GM12878 (cell line): ENCODE measurements at regions not wholly inside any gene's neighbourhood (a gene's known extent, or its start where the extent isn't known, plus 50 kb on each side); places are given as distances from the start of the nearest gene placed in this dataset.

Experiments
- ATAC-seq: fragments of 200-7000 bp; cut with Tn5 transposase; 3 replicates; pipeline ENCODE4 v1.9.1; 2020; ENCODE audit warnings: mild to moderate bottlenecking, moderate library complexity
- BruUV-seq: library from RNA; stranded (reverse); fragments of 400-500 nt; replicated peaks from 2 replicates; lab custom pipeline; 2021; lab: Mats Ljungman, UMichigan
- CTCF ChIA-PET: fragments of 300-600 bp; sonication (Branson Sonifier 250); formaldehyde crosslinking; extraction: SDS; loops from one replicate; lab custom pipeline; 2021; ENCODE audit warnings: inconsistent platforms; lab: Yijun Ruan, JAX
- POLR2A ChIA-PET: fragments of 350-600 bp; formaldehyde crosslinking; extraction: SDS; loops from one replicate; lab custom pipeline; 2021; ENCODE audit warnings: inconsistent platforms; lab: Charles Lee
- RAD21 ChIA-PET: fragments of 300-600 bp; sonication (Branson Sonifier 250); formaldehyde crosslinking; loops from one replicate; lab custom pipeline; 2023; ENCODE audit warnings: antibody characterized with exemption; ENCODE audit not compliant: unreplicated experiment; lab: Charles Lee
- SMC1A ChIA-PET: fragments of 300-600 bp; sonication (Branson Sonifier 250); formaldehyde crosslinking; loops from one replicate; lab custom pipeline; 2023; ENCODE audit not compliant: unreplicated experiment, uncharacterized antibody; lab: Charles Lee
- DNase-seq: peaks from one replicate; pipeline ENCODE4 v3.0.0-alpha.2; 2011; ENCODE audit warnings: low read depth, low spot score
- FAIRE-seq: peaks from 3 replicates; lab custom pipeline; 2011; peaks lifted over from hg19 to GRCh38; lab: Jason Lieb, UNC
- H2AFZ ChIP-seq: 2 replicates; pipeline ENCODE4 v1.6.0; 2011; ENCODE audit warnings: low read depth, low read length, control low read depth; ENCODE audit not compliant: control insufficient read depth
- H3K27ac ChIP-seq: 2 replicates; pipeline ENCODE4 v1.5.1; 2011; ENCODE audit warnings: control low read depth; ENCODE audit not compliant: control insufficient read depth, insufficient read depth
- H3K27me3 ChIP-seq, 2 experiments: replicated peaks in 1 of 2; 2 replicates each; pipeline versions ENCODE4 v1.6.0 to v1.6.1; 2011; ENCODE audit warnings: low read length in 1 of 2; ENCODE audit not compliant: control insufficient read depth in 2 of 2, insufficient read depth in 2 of 2
- H3K36me3 ChIP-seq, 2 experiments: 2 replicates each; pipeline ENCODE4 v1.5.1; 2011; ENCODE audit warnings: low read length in 1 of 2; ENCODE audit not compliant: control insufficient read depth in 2 of 2, insufficient read depth in 2 of 2
- H3K4me1 ChIP-seq: 2 replicates; pipeline ENCODE4 v1.6.1; 2011; ENCODE audit warnings: mild to moderate bottlenecking, low read length, moderate library complexity, mixed read lengths; ENCODE audit not compliant: control insufficient read depth, insufficient read depth
- H3K4me2 ChIP-seq: 2 replicates; pipeline ENCODE4 v1.6.0; 2011; ENCODE audit warnings: control low read depth; ENCODE audit not compliant: control insufficient read depth, insufficient read depth
- H3K4me3 ChIP-seq: fragments of 200-600 bp; sonication (generic); 2 replicates; pipeline ENCODE4 v1.5.1; 2016
- H3K79me2 ChIP-seq: 2 replicates; pipeline ENCODE4 v1.6.0; 2011; ENCODE audit warnings: low read length; ENCODE audit not compliant: control insufficient read depth, insufficient read depth
- H3K9ac ChIP-seq: 2 replicates; pipeline ENCODE4 v1.8.0; 2011; ENCODE audit warnings: low read length, control low read depth, mixed read lengths; ENCODE audit not compliant: control insufficient read depth, insufficient read depth
- H3K9me3 ChIP-seq: replicated peaks from 3 replicates; pipeline ENCODE4 v1.5.1; 2011; ENCODE audit warnings: mild to moderate bottlenecking, low read length; ENCODE audit not compliant: control insufficient read depth, insufficient read depth
- H4K20me1 ChIP-seq: 2 replicates; pipeline ENCODE4 v1.6.0; 2011; ENCODE audit not compliant: control insufficient read depth, insufficient read depth
- DPF2 ChIP-seq: fragments of 450-650 bp; IDR thresholded peaks from 2 replicates; pipeline ENCODE4 v1.6.1; 2017; ENCODE audit warnings: mild to moderate bottlenecking
- MYB ChIP-seq: fragments of 150-350 bp; IDR thresholded peaks from 2 replicates; pipeline ENCODE4 v1.6.1; 2014; ENCODE audit warnings: mild to moderate bottlenecking, low read depth, low read length, borderline replicate concordance
- USF1 ChIP-seq: IDR thresholded peaks from 2 replicates; pipeline ENCODE4 v1.6.1; 2011; ENCODE audit warnings: borderline replicate concordance, low read depth, mild to moderate bottlenecking, moderate library complexity, mixed read lengths, low read length; ENCODE audit not compliant: insufficient read depth; ENCODE audit errors: extremely low read length
- ZBTB40 ChIP-seq: fragments of 450-650 bp; IDR thresholded peaks from 2 replicates; pipeline ENCODE4 v1.6.1; 2016; ENCODE audit warnings: mild to moderate bottlenecking, moderate library complexity, borderline replicate concordance
- WGBS: methylation state at CpG from one replicate; pipeline ENCODE4 v1.1.6; 2016; ENCODE audit warnings: low lambda C conversion rate; ENCODE audit not compliant: insufficient replicate concordance, insufficient coverage; ENCODE audit errors: missing lambda C conversion rate; 5-methylcytosine and 5-hydroxymethylcytosine counted together
- in situ Hi-C: fragments of 300-500 bp; cut with MboI; formaldehyde crosslinking; loops from 9 replicates; pipeline ENCODE4 v1.14.3; 2018; ENCODE audit warnings: mixed read lengths
- intact Hi-C: fragments of 100-400 bp; cut with micrococcal nuclease; formaldehyde crosslinking; loops from one replicate; pipeline ENCODE4 v1.14.2; 2022; ENCODE audit not compliant: unreplicated experiment

GRCh38 chrX:35664833-35665232, 133.3 kb upstream of the MAGEB16 start:
- DNase-seq (no peak), ATAC-seq (no peak), FAIRE-seq (no peak)
- Histone ChIP-seq H3K27me3 (no peaks in the 10 kb centered on the region), H3K4me2 (no peak overlapping the region), H3K36me3 (no peaks in the 10 kb centered on the region), H4K20me1 (no peaks in the 10 kb centered on the region), H3K79me2 (no peaks in the 10 kb centered on the region), H3K4me1 (no peaks in the 10 kb centered on the region), H3K9ac (no peak overlapping the region), H3K4me3 (no peak overlapping the region), H3K27ac (no peak overlapping the region), H2AFZ (no peak overlapping the region), H3K9me3 (no peaks in the 10 kb centered on the region; the same call in 2 of the 3 replicates)
- in situ Hi-C loops: no loop called here
- ChIA-PET POLR2A (no interaction called here), CTCF (no interaction called here), SMC1A (interaction anchor here (0.8 kb wide), 1 partner anchor 16 kb away, joined by 3 read pairs; no protein-coding TSS in a partner anchor), RAD21 (no interaction called here)
- TF ChIP-seq DPF2: no peak
- TF ChIP-seq USF1: no peak
- TF ChIP-seq ZBTB40: no peak
- TF ChIP-seq MYB: no peak
- BruUV-seq: no TSS peak
- 0% methylated on average over 2 of the region's 2 CpGs for WGBS
- intact Hi-C loops: no loop called here
